Nephron (organoid): ENCODE measurements at regions not wholly inside any gene's neighbourhood (a gene's known extent, or its start where the extent isn't known, plus 50 kb on each side); places are given as distances from the start of the nearest gene placed in this dataset.

Source experiments
- H3K27ac Mint-ChIP-seq, 3 experiments: 2 replicates each; pipeline ENCODE4 v1.8.0; 2020; ENCODE audit warnings: mixed read lengths in 3 of 3, mild to moderate bottlenecking in 2 of 3, moderate library complexity in 1 of 3
- H3K27me3 Mint-ChIP-seq: 2 replicates; pipeline ENCODE4 v1.8.0; 2021; ENCODE audit warnings: low read depth, mild to moderate bottlenecking, moderate library complexity, mixed read lengths
- H3K36me3 Mint-ChIP-seq: 2 replicates; pipeline ENCODE4 v1.8.0; 2020; ENCODE audit warnings: low read depth, mixed read lengths
- H3K4me1 Mint-ChIP-seq: 2 replicates; pipeline ENCODE4 v1.8.0; 2020; ENCODE audit warnings: mixed read lengths
- H3K4me3 Mint-ChIP-seq, 3 experiments: 2 replicates each; pipeline ENCODE4 v1.8.0; 2020; ENCODE audit warnings: mild to moderate bottlenecking in 3 of 3, mixed read lengths in 3 of 3, moderate library complexity in 2 of 3
- H3K9me3 Mint-ChIP-seq: 2 replicates; pipeline ENCODE4 v1.8.0; 2020; ENCODE audit warnings: mixed read lengths
- TF ChIP-seq, protein P1 (sequence below), 3 experiments: fragments of 200-600 bp; sonication (generic); IDR thresholded peaks; one replicate each; pipeline ENCODE4 v1.5.0; 2021; ENCODE audit warnings: antibody characterized with exemption in 3 of 3; ENCODE audit not compliant: unreplicated experiment in 3 of 3

DNA sequence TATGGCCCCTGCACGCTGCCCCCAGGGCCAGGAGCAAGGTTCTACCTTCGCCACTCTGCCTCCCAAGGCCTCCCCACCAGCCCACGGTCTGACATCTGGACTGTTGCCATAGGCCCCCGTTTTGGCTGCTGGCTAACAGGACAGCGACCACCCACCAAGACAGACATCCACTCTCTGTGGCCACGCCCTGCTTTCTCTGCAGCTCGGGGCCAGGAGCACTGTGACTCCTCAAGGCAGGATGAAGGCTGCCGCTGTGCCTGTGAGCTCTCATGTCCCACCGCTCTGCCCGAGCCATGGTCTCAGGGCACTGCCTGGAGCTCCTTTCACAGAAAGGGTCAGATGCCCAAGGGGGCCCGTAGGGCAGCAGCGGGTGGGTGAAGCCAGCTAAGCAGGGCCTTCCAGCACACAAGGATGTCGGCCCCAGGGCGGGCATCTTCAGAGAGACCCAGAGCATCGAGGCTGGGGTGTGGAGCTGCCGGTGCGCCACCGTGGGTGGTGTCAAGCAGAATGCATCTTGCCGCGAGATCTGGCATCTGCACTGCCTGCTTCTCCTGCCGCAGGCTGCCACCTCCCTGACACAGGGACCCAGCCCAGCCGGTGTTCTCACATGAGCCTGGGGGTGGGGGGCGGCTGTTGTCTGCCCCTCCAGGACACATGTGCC lies 92.2 kb upstream of the ADAMTS2 start:
- no peak overlapping the region for H3K4me3 Mint-ChIP-seq
- peaks cover 16% of the 10 kb centered on the region for H3K9me3 Mint-ChIP-seq
- peaks cover 24% of the 10 kb centered on the region for H3K27me3 Mint-ChIP-seq
- H3K36me3 Mint-ChIP-seq, result peaks cover 2% of the 10 kb centered on the region
- TF ChIP-seq, protein P1, sequence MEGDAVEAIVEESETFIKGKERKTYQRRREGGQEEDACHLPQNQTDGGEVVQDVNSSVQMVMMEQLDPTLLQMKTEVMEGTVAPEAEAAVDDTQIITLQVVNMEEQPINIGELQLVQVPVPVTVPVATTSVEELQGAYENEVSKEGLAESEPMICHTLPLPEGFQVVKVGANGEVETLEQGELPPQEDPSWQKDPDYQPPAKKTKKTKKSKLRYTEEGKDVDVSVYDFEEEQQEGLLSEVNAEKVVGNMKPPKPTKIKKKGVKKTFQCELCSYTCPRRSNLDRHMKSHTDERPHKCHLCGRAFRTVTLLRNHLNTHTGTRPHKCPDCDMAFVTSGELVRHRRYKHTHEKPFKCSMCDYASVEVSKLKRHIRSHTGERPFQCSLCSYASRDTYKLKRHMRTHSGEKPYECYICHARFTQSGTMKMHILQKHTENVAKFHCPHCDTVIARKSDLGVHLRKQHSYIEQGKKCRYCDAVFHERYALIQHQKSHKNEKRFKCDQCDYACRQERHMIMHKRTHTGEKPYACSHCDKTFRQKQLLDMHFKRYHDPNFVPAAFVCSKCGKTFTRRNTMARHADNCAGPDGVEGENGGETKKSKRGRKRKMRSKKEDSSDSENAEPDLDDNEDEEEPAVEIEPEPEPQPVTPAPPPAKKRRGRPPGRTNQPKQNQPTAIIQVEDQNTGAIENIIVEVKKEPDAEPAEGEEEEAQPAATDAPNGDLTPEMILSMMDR (IDR thresholded peaks at IDR 0.05; ENCODE audit: unreplicated experiment in 3 of 3), result no peak
- no peak overlapping the region for H3K27ac Mint-ChIP-seq
- H3K4me1 Mint-ChIP-seq, result peaks cover 18% of the 10 kb centered on the region

DNA sequence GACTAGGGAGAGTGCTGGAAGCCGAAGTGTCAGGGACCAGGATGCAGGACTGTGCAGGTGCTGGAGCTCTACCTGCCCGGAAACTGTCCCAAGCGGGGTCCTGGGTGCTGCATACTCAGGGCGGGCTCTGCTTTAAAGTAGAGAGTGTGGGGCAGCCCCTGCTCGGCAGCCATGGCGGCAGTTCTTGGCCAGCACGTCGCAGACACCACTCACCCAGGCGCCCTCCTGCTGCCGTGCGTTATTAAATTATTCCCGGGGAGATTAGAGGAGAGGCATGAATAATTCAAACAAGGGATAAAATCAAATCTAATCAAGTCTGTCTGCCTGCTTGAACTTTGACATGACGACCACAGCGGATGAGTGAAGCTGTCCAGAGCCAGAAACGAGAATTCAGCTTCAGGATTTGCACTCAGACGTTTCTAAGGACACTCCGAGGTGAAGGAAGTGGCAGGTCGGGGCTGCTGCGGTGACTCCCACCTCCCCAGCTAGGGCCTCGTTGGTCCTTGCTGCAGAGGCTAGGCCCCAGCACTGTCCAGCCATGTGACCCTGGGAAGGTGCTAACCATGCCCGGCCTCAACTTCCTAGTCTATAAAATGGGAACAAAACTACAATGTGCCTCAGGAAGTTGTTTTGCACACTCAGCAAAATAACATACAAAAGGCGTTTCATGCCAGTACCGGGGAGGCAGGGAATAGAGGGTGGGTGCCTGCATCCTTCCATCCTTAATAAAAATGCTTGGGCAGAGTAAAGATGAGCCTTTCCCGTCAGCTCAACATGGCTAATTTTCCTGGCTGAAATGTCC lies 91.3 kb upstream of the ADAMTS2 start:
- H3K36me3 Mint-ChIP-seq, result no peaks in the 10 kb centered on the region
- peaks cover 19% of the 10 kb centered on the region for H3K27me3 Mint-ChIP-seq
- H3K4me3 Mint-ChIP-seq, result no peak overlapping the region
- TF ChIP-seq, protein P1 (IDR thresholded peaks at IDR 0.05; ENCODE audit: unreplicated experiment in 3 of 3), result no peak
- peaks cover 18% of the 10 kb centered on the region for H3K4me1 Mint-ChIP-seq
- H3K9me3 Mint-ChIP-seq, result peaks cover 17% of the 10 kb centered on the region
- peak overlapping the region in 2 of 3 experiments; percentile 17 to 50 for H3K27ac Mint-ChIP-seq

DNA sequence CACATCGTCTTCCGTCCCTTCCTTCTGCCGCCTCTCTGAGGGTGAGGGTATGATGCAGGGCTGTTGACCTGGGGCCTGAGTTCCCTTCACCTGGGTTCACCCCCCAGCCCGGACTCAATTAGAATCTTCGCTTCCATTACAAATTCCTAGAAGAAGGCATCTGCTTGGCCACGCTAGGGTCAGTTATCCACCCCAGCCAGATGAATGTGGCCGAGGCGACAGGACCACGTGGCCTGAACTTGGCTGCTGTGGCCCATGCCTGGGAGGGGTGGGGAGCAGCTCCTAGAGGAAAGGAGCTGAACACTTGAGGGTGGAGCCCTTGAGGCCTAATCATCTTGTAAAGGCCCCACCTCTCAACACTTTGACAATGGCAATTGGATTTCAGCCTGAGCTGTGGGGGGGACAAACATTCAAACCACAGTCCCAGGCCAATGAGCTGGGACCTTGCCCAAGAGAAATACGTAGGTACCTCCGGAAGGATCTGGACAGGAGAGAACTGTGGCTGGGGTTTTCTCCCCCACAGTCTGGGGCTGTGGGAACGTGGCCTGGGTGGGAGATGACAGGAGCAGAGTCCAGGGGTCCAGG lies 90.6 kb upstream of the ADAMTS2 start:
- peaks cover 17% of the 10 kb centered on the region for H3K27me3 Mint-ChIP-seq
- no peaks in the 10 kb centered on the region for H3K36me3 Mint-ChIP-seq
- no peak overlapping the region for H3K4me3 Mint-ChIP-seq
- TF ChIP-seq, protein P1 (IDR thresholded peaks at IDR 0.05; ENCODE audit: unreplicated experiment in 3 of 3), result no peak
- H3K9me3 Mint-ChIP-seq, result peaks cover 17% of the 10 kb centered on the region
- H3K4me1 Mint-ChIP-seq, result peaks cover 18% of the 10 kb centered on the region
- H3K27ac Mint-ChIP-seq, result peak overlapping the region in 2 of 3 experiments; percentile 18 to 50

DNA sequence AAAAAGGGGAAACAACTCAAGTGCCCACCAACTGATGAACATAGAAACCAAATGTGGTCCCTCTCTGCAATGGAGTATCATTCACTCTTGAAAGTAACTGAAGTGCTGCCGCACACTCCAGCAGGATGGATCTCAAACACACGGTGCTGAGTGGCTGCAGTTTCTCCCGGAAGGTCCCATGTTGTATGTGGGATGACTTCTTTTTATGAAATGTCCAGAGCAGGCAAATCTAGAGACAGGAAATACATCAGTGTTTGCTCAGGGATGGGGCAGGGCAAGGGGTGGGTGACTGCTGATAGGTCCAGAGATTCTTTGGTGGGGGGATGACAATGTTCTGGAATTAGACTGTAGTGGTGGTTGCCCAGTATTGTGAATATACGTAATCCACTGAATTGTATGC lies 89.9 kb upstream of the ADAMTS2 start:
- Mint-ChIP-seq H3K36me3 (no peaks in the 10 kb centered on the region), H3K27ac (peak overlapping the region in 1 of 3 experiments; percentile 18), H3K27me3 (peaks cover 16% of the 10 kb centered on the region), H3K4me1 (peaks cover 18% of the 10 kb centered on the region), H3K9me3 (peaks cover 17% of the 10 kb centered on the region), H3K4me3 (peak overlapping the region in 1 of 3 experiments; percentile 19)
- TF ChIP-seq, protein P1 (IDR thresholded peaks at IDR 0.05; ENCODE audit: unreplicated experiment in 3 of 3), result no peak

DNA sequence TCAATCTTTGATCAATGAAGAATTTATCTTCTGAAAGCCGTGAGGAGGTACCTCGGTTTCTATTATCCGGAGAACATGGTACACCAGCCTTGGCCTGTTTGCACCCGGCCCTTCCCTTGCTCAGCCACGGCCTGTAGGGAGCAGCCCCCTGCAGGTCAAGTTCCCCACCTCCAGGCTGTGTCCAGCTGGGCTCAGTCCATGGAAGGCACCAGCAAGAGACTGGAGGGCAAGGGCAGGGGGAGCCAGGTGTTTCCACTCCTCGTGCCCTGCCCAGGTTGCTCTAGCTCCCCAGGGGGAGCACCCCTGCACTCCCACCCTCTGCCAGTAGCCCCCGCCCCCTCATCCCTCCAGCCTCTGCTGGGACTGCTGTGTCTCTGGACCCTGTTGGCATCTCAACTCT lies 87.3 kb upstream of the ADAMTS2 start:
- Mint-ChIP-seq H3K9me3 (peaks cover 17% of the 10 kb centered on the region), H3K27me3 (peaks cover 13% of the 10 kb centered on the region), H3K27ac (no peak overlapping the region), H3K4me1 (peaks cover 18% of the 10 kb centered on the region), H3K36me3 (no peaks in the 10 kb centered on the region), H3K4me3 (no peak overlapping the region)
- TF ChIP-seq, protein P1 (IDR thresholded peaks at IDR 0.05; ENCODE audit: unreplicated experiment in 3 of 3), result no peak
